ENCODE measurements at regions not wholly inside any gene's neighbourhood (a gene's known extent, or its start where the extent isn't known, plus 50 kb on each side); places are given as distances from the start of the nearest gene placed in this dataset.
"Not testable (repeated sequence)": the region's sequence is repeated elsewhere in the genome, so short reads cannot be mapped to it uniquely, and the experiment has no call there.

GRCh38 chr14:103232031-103232808 is 101.8 kb upstream of the EIF5 start:
- DNase-seq, result no peak

GRCh38 chr14:103232831-103233319 is 101.2 kb upstream of the EIF5 start:
- DNase-seq, result no peak

DNA sequence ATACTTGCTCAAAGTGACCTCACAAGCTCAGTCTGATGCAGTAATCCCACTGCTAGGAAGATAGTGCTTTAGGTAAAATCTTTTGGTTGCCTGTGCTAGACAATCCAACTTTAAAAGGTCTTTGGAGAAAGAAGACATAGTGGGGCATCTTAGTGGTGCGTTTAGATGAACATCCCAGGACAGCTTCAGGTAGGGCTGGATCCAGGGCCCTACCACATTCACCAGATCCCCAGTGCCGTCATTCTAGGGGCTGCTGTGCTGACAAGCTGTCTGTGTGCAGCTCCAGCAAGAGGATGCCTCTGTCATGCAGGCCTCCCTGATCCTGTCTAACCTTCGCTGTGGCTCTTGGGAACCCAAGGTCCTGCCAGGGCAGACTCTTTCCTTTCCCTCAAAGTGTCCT is 100.7 kb upstream of the EIF5 start:
- no peak for DNase-seq

- not testable (repeated sequence) for DNase-seq
Measured at GRCh38 chr14:103234826-103235225, 99.2 kb upstream of the EIF5 start.

GRCh38 chr14:103235506-103235905 is 98.5 kb upstream of the EIF5 start:
- not testable (repeated sequence) for DNase-seq

- peak; percentile 12 for DNase-seq
Measured at GRCh38 chr14:103239751-103240150, 94.3 kb upstream of the EIF5 start.

GRCh38 chr14:103241531-103241930 is 92.5 kb upstream of the EIF5 start:
- peak; percentile 11 for DNase-seq

- peak; percentile 77 for DNase-seq
Measured at GRCh38 chr14:103243764-103244737, 90.0 kb upstream of the EIF5 start.

- DNase-seq, result peak; percentile 70
Measured at GRCh38 chr14:103245624-103246031, 88.4 kb upstream of the EIF5 start.

GRCh38 chr14:103246070-103246469 is 88.0 kb upstream of the EIF5 start:
- DNase-seq, result no peak

DNA sequence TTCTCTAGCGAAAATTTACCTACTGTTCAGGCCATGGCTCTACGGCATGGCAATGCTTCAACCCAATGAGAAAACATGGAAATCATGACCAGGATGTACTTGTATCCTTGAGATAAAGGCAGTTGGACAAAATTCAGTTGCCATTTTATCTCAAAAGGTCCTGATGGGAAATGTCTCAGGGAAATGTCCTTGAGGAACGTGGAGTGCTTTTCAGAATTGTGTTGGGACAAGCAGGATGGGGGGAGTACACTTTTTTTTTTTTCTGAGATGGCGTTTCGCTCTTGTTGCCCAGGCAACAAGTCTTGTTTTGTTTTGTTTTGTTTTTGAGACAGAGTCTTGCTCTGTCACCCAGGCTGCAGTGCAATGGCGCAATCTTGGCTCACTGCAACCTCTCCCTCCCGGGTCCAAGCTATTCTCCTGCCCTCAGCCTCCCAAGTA is 86.8 kb upstream of the EIF5 start:
- DNase-seq, result no peak

GRCh38 chr14:103250181-103250580 is 83.9 kb upstream of the EIF5 start:
- no peak for DNase-seq

GRCh38 chr14:103250874-103251273 is 83.2 kb upstream of the EIF5 start:
- DNase-seq, result no peak

DNA sequence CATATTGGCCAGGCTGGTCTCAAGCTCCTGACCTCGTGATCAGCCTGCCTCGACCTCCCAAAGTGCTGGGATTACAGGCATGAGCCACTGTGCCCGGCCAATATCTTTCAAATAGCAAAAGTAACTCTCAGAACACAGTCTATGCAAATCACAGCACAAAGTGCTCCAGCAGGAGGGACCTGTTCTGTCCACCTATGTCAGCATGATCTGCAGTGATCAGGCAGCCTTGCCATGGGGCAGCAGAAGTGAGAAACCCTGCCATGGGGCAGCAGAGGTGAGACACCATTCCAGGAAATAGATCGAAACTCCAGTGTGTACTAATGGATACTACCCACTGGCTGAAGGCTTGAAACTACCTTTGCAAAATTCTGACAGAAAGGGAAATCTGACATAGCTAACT is 78.5 kb upstream of the EIF5 start:
- DNase-seq, result no peak

DNA sequence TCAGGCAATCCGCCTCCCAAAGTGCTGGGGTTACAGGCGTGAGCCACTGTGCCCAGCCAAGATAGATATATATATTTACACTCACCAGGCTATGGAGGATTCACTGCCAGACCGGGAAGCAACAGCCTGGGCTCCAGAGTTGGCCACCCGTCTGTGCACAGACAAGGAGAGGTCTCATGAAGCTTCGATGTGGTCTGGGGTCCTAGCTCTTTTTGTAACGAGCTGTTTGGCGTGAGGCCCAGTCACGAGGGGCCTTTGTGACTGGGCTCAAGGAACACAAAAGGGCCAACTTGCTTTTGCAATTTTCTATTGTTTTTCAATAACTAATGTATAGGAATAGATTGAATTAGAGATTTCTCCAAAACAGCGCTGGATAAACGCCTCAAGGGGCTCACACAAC is 77.6 kb upstream of the EIF5 start:
- DNase-seq, result no peak

DNA sequence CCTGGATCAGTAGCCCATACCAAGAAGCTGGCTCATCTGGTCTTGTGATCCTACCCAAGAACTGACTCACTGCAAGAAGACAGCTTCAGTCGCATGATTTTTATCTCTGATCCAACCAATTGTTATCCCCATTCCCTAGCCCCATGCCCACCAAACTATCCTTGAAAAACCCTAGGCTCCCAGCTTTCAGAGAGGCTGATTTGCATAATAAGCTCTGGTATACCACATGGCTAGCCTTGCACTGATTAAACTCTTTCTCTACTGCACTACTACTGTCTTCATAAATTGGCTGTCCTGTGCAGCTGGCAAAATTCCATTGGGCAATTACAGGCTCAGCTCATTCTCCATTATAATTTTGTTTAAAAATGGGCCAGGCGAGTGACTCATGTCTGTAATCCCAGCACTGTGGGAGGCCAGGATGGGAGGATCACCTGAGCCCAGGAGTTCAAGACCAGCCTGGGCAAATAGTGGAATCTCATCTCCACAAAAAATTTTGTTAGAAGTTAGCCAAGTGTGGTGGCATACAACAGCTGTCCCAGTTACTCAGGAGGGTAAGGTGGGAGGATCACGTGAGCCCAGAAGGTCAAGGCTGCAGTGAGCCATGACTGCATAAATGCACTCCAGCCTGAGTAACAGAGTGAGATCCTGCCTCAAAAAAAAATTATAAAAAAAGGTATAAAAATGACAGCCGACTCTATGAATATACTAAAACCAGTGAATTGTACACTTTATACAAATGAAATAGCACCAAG is 76.7 kb upstream of the EIF5 start:
- no peak for DNase-seq

GRCh38 chr14:103258211-103258610 is 75.8 kb upstream of the EIF5 start:
- DNase-seq, result no peak

GRCh38 chr14:103259184-103259583 is 74.9 kb upstream of the EIF5 start:
- DNase-seq, result no peak

DNA sequence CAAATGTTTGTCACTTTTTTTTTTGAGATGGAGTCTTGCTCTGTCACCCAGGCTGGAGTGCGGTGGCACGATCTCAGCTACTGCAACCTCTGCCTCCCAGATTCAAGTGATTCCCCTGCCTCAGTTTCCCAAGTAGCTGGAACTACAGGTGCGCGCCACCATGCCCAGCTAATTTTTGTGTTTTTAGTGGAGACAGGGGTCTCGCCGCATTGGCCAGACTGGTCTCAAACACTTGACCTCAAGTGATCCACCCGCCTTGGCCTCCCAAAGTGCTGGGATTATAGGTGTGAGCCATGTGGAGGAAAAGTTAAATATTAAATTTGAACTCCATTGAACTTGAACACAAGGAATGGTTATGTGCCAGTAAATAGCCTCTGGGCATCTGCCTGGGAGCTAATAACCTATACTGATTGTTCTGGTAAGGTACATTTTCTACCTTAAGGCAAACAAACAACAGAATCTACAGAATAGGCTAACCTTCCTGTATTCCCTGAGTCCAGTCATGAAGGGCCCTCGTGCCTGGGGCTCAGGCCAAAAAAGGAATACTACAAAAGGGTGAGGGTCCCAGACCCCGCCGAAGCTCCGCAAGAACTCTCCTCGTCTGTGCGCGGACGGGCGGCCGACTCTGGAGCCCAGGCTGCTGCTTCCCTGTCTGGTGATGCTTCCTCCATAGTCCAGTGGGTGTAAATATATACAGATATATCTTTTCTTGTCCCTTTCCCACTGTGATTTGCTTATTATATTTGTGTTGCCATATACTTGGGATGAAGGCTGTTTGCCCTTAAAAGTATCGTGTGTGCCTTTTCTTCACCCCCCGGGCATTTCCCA is 74.0 kb upstream of the EIF5 start:
- no peak for DNase-seq

DNA sequence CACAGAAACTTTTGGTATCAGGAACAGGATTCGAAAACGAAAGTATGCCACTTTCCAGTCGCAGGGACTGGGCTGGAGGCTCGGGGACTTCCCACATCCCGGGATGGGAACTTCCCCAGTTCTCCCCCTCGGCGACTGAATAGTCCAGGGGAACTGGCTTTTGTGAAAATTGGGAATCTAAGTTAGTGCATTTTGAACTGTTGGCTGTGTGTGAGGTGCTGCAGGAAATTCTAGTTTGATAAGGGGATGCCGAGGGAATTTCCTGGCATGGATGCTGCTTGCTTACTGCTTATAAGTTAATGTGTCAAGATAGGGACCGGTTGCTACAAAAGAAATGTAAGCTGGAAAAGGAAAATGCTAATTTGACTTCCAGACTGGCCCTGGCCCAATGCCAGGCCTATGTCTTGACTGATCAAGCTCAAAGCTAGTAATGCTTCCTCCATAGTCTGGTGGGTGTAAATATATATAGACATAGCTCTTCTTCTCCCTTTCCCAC is 73.4 kb upstream of the EIF5 start:
- no peak for DNase-seq

GRCh38 chr14:103267226-103267910 is 66.7 kb upstream of the EIF5 start:
- DNase-seq, result no peak

All from islet precursor cell (in vitro differentiated cells).